ENCODE measurements at regions not wholly inside any gene's neighbourhood (a gene's known extent, or its start where the extent isn't known, plus 50 kb on each side); places are given as distances from the start of the nearest gene placed in this dataset.

GRCh38 chr5:94040591-94041148 is 299.3 kb upstream of the POU5F2 start:
- Mint-ChIP-seq H3K4me3 (no peak overlapping the region), H3K9me3 (peaks cover 0 to 16% of the 10 kb centered on the region in 2 experiments; a peak in 3 of 5 replicates), H3K4me1 (peaks cover 14 to 26% of the 10 kb centered on the region in 2 experiments), H3K36me3 (ENCODE audit: insufficient read depth in 1 of 3, low read depth in 3 of 3) (peaks cover 14 to 23% (median 22%) of the 10 kb centered on the region in 3 experiments), H3K27me3 (ENCODE audit: low read depth) (no peaks in the 10 kb centered on the region), H3K27ac (no peak overlapping the region; a peak in 1 of 7 replicates)
- Histone ChIP-seq H3K23ac (ENCODE audit: insufficient read length, low read depth, low read length) (no peak overlapping the region), H3K4me2 (ENCODE audit: insufficient read depth, insufficient read length, low read length) (no peak overlapping the region), H4K20me1 (ENCODE audit: control insufficient read depth, insufficient read depth, insufficient read length) (no peaks in the 10 kb centered on the region), H2BK15ac (ENCODE audit: low read depth, low read length) (no peak overlapping the region; the same call in 1 of the 2 replicates), H3K4ac (ENCODE audit: low read depth, low read length) (no peak overlapping the region), H3K79me2 (ENCODE audit: insufficient read depth, low read length) (no peaks in the 10 kb centered on the region), H2BK20ac (ENCODE audit: low read depth, low read length, poor library complexity, severe bottlenecking) (no peak overlapping the region), H4K5ac (ENCODE audit: insufficient read length, low read depth, low read length) (no peak overlapping the region), H3K27ac (ENCODE audit: insufficient read length, low read depth, low read length) (no peak overlapping the region), H3K14ac (ENCODE audit: insufficient read depth, low read length) (no peak overlapping the region), H3K79me1 (ENCODE audit: insufficient read depth, low read depth, low read length, poor library complexity, severe bottlenecking) (no peaks in the 10 kb centered on the region), H3K27me3 (ENCODE audit: insufficient read depth, low read length) (no peaks in the 10 kb centered on the region), H3K56ac (ENCODE audit: insufficient read length, low read depth, low read length) (no peak overlapping the region), H4K91ac (ENCODE audit: insufficient read length, low read depth, low read length) (no peak overlapping the region), H4K8ac (replicated peaks; ENCODE audit: insufficient read length, low read depth, low read length) (no peak overlapping the region), H3K18ac (ENCODE audit: insufficient read length, low read depth, low read length) (no peak overlapping the region), H3K9ac (ENCODE audit: extremely low read depth, insufficient read length, low read length) (no peak overlapping the region), H2BK5ac (ENCODE audit: insufficient read length, low read length) (no peak overlapping the region), H2AK5ac (ENCODE audit: insufficient read length, low read length) (no peak overlapping the region), H2BK120ac (ENCODE audit: low read depth, low read length, poor library complexity, severe bottlenecking) (no peak overlapping the region), H2AFZ (ENCODE audit: low read length) (no peak overlapping the region), H3K23me2 (ENCODE audit: insufficient read length, low read depth, low read length, poor library complexity, severe bottlenecking) (no peaks in the 10 kb centered on the region), H3K9me3 (ENCODE audit: control insufficient read depth, low read depth, low read length) (peaks cover 7% of the 10 kb centered on the region), H3T11ph (ENCODE audit: low read length) (no peak overlapping the region), H2BK12ac (ENCODE audit: insufficient read length, low read depth, low read length) (no peak overlapping the region), H3K4me1 (ENCODE audit: insufficient read depth, low read length) (no peaks in the 10 kb centered on the region)
- no peak for DNase-seq
- WGBS (ENCODE audit: extremely low coverage, insufficient read length, low lambda C conversion rate): no CpG with 5 or more reads among the region's 7 CpGs
- TF ChIP-seq CTCF (conservative IDR thresholded peaks at IDR 0.05): no peak

Data from H9 (cell line).